SHP77 (cell line): ENCODE measurements at regions not wholly inside any gene's neighbourhood (a gene's known extent, or its start where the extent isn't known, plus 50 kb on each side); places are given as distances from the start of the nearest gene placed in this dataset.
"Not testable (repeated sequence)": the region's sequence is repeated elsewhere in the genome, so short reads cannot be mapped to it uniquely, and the experiment has no call there.

Experiments
- DNase-seq, 2 experiments: peaks; one replicate each; lab custom pipeline; 2025; lab: John Stamatoyannopoulos, UW

DNA sequence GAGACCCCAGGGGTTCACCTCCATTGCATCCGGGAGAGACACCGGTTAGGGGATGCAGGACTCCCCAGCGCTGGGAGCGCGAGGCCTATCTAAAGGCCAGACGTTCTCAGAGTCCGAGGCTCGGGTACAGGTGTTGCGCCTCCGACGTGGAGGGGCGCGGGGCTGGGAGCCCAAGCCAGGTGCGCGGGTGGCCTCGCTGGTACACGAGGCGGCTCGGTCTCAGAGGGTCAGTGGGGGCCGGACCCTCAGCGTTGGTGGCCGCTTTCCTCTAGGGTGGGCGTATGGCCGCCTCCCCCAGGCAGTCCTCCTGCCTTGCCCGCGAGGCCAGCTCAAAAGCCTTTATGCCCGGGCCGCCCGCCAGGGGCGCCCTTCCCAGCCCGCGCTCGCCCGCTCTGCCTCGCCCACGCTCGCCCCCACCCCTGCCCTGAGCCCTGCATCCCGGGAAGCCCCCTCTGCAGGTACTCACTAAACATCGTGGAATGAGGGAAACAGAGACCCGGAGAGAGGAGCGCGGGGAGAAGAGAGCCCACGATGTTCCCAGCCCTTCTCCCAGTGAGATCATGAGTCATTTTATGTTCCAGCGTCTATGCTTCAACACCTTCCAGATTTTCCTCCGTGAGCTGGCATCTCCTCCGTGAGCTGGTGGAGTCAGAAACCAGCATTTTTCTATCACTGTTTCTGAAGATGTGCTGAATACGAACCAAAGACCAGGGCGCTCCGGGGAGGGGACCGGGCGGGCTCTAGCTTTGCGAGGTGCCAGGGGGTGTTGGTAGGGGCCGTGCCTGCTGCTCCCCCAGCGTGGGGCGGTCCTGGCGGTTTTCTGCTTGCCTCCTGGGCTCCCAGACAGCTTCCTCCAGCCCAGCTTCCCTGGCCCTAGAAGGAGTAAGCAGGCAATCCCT lies 73.8 kb downstream of the DIO3 start:
- no peak for DNase-seq

DNA sequence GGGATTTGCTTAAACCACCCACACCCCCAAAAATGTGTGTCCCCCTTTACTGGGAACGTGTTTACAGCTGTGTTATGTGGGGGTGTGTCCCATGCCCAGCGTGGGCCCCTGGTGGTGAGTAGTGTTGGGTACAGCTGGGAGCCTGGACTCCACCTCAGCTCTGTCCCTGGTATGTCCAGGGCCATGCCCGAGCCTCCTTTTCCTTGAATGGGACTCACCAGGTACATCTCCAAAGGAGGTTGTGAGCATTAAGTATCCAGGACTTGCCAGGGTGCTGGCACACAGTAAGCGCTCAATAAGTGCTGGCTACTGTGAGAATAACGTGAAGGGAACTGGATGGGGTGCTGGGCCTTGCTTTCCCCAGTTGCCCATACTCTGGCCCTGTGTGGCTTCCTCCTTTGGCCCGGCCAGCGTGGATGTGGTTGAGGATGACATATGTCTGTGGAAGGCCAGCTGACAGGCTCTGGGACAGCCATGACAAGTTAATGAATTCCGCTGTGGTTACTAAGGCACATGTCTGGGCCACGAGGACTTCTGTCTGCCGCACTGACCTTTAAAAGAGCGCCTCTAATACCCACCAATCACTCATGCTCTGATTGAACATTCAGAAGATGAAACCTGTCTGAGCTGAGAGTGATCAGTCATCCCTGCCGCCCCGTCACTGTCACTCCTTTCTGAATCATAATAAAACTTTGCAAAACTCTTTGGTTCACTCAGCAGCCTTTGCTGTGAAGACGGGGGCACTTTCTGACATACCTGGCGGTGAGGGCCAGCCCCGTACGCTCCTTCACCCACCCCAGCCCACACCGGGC lies 74.7 kb downstream of the DIO3 start:
- DNase-seq = no peak

DNA sequence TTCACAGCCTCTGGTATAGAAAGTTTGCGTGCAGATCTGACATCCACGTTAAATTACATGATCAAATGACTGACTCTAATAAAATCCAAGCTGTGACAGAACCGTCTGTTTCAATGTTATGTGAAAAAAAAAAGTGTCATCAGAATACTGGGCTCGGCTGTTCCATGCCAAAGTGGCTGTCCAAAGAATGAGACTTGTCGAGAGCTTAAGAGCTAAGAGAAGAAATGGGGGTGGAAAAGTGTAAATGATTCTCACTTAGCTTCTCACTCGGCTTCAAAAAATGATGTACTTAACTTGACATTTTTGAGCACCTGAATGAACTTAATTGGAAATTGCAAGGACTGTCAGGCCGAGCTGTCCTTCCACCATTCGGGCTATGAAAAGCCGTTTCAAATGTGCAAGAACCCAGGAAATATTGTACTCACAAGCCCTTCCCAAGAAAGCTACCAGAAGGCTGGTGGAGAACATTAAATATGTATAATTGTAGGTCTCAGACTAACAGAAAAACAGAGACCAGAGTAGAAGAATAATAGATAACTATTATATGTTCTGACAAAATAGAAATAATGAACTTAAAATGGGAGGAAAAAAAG lies 78.0 kb downstream of the DIO3 start:
- no peak for DNase-seq

DNA sequence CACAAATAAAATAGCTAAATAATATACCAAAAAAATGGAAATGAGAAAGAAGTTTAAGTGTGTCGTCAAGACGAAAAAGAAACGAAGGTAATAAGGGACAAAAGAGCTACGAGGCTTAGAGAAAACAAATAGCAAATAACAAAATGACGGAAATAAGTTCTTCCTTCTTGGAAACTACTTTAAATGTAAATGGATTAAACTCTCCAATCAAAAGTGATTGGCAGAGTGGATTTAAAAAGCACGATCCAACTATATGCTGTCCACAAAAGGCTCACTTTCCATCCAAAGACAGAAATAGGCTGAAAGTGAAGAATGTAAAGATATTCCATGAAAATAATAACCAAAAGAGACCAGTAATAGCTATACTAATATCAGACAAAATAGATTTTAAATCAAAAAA lies 82.4 kb downstream of the DIO3 start:
- no peak for DNase-seq

DNA sequence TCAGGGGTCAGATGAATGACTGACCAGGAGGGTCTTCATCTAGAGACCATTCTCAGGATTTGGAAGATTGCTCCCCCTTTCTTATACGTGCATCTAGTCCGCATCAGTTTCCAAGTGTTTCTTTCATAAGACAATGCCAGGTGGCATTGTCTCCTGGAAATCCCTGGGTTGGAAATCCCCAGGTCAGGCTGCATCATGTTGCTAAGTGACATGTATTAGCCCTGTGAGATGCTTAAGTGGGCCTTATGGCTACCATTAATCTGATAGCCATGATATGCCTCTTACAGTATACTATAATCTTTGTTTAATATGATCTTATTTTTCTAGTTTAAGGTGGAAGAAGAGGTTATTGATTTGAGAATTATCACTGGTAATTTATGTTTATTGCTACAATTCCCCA lies 92.8 kb downstream of the DIO3 start:
- DNase-seq = no peak

DNA sequence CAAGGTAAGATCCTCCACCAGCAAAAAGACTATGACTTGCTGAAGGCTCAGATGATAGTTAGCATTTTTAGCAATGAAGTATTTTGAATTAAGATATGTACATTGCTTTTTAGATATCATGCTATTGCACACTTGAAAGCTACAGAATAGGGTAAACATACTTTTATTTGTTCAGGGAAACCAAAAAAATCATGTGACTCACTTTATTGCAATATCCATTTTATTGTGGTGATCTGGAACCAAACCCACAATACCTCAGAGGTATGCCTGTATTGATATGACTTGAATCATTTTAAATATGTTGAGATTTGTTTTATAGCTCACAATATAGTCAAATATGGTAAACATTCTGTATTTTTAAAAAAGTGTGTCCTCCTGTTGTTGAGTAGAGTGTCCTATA lies 96.1 kb downstream of the DIO3 start:
- DNase-seq = no peak

DNA sequence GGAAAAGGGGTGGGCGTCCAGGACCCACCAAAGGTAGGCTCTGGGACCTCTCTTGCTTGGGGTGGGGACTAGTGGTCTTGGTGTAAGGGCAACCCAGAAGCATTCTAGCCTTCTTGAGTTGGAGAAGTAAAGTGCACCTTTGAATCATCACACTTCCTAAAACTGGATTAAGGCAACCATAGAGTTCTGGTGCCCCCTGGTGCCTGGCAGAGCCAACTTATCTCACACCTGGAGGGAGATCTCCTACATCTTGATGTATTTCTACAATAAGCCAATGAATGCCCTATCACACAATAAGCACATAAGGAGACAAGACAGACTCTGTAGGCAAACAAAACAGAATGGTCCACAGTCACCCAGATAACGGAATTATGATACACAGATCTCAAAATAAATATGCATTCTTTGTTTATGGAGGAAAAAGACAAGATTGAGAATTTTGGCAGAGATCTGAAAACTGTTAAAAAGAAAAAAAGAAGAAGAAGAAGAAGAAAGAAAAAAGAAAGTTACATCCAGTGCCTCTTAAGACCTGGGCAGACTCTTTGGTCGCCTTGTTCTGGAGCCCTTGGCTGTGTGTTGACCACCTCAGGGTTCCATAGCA lies 95.9 kb upstream of the PPP2R5C start:
- DNase-seq = peak; percentile 28 to 57

DNA sequence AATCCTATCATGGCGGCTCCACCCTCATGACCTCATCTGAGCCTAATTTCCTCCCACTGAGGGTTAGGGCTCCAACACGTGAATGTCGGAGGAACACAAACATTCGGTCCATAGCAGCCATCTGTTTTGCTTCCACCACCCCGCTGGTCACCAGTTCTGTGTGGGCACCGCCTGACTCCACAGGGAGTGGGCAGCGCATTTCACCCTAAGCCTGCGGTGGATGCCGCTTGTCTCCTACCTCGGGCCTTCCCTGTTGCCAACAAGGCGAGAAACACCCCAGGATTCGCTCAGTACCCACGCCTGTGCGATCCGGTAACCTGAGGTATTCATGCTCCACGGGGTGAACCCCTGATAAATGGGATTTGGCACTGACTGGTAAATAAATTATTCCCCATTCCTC lies 95.2 kb upstream of the PPP2R5C start:
- DNase-seq = no peak

DNA sequence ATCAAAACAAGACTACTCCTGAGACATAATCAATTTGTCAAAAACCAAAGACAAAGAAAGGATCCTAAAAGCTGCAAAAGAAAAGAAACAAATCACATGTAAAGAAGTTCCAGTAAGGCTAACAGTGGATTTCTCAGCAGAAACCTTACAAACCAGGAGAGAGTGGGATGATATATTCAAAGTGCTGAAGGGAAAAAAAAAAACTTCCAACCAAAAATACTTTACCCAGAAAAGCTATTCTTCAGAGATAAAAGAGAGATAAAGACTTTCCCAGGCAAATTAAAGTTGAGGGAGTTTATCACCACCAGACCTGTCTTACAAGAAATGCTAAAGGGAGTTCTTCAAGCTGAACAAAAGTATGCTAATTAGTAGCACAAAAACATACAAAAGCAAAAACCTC lies 91.9 kb upstream of the PPP2R5C start:
- DNase-seq = no peak

DNA sequence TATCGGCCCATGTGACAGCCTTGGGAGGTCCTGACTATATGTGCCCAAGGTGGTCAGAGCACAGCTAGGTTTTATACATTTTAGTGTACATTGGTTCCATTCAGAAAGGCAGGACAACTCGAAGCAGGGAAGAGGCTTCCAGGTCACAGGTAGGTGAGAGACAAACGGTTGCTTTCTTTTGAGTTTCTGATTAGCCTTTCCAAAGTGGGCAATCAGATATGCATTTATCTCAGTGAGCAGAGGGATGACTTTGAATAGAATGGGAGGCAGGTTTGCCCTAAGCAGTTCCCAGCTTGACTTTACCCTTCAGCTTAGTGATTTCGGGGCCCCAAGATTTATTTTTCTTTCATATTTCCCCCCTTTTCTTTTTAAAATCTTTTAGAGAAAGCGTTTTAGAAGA lies 87.6 kb upstream of the PPP2R5C start:
- no peak for DNase-seq

DNA sequence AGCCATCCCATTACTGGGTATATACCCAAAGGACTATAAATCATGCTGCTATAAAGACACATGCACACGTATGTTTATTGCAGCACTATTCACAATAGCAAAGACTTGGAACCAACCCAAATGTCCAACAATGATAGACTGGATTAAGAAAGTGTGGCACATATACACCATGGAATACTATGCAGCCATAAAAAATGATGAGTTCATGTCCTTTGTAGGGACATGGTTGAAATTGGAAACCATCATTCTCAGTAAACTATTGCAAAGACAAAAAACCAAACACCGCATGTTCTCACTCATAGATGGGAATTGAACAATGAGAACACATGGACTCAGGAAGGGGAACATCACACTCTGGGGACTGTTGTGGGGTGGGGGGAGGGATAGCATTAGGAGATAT lies 85.7 kb upstream of the PPP2R5C start:
- DNase-seq = not testable (repeated sequence)

DNA sequence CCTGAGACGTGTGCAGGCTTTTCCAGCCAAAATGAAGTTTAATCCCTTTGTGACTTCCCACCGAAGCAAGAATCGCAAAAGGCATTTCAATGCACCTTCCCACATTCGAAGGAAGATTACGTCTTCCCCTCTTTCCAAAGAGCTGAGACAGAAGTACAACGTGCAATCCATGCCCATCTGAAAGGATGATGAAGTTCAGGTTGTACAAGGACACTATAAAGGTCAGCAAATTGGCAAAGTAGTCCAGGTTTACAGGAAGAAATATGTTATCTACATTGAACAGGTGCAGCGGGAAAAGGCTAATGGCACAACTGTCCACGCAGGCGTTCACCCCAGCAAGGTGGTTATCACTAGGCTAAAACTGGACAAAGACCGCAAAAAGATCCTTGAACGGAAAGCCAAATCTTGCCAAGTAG lies 83.6 kb upstream of the PPP2R5C start:
- DNase-seq = not testable (repeated sequence)

DNA sequence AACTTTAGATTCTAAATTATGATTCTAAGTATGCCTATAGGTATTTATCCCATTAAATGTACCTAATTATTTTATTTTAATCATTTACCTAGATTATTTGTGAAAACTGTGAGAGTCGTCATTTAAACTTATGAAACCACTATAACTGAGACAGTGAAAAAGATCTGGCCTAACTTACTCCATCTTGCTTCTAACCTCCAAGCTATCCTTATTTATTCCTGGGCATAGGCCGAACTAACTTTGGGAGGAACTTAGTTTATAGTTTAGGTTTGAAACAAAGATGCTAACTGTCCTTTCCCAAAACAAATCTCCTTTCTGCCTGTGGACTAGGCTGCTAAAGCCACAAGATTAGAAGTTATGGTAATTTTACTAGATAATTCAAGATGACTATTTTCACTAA lies 79.7 kb upstream of the PPP2R5C start:
- no peak for DNase-seq

DNA sequence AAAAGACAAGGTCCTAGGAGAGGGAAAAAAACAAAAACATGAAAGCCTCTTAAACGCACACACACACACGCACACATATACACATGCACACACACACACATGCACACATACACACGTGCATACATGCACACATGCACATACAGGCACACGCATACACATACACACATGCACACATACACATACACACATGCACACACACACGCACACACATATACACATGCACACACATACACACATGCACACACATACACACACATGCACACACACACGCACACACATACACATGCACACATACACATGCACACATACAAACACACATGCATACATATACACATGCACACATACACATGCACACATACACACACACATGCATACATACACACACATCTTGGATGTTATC lies 78.1 kb upstream of the PPP2R5C start:
- no peak for DNase-seq

DNA sequence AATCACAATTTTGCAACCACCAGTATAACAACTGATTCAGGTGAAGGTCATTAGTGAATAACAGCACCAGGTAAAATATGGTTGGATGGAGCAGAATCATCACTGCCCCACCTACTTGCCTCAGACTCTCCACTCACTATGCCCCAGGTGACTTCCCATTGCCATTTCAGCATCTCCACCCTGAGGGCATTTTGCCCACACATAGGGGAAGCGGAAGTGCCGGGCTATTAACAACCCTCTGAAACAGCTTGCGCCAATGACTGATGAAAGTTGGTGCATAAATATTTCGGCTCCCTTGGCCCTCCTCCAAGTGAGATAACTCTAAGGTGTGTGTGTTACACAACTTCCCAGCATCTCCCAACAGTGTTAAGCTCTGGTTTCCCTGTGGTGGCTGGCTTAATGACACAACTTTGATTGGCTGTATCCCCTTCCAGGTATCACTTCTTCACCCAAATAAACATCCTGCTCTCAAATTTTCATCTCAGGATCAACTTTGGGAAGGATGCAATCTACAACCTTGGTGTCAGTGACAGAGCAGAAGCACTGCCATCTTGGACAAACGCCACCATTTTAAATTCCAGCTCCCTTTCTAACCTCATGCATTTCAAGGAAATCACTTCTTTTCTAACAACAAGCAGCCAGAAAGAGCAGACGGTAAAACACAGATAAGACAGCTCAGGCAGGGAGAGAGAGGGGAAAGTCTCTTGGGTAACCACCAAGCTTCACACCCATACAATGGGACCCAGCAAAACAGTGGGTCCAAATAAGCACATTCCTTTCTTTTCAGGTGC lies 73.6 kb upstream of the PPP2R5C start:
- DNase-seq = no peak

DNA sequence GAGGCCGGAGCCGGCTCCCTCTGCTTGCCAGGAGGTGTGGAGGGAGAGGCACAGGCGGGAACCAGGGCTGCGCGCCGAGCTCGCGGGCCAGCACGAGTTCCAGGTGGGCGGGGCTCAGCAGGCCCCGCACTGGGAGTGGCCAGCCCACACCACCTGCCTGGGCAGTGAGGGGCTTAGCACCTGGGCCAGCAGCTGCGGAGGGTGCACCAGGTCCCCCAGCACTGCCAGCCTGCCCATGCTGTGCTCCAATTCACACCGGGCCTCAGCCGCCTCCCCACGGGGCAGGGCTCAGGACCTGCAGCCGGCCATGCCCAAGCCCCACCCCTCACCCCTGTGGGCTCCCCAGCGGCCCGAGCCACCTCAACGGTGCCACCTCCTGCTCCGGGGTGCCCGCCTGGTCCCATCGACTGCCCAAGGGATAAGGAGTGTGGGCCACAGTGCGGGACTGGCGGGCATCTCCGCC lies 72.4 kb upstream of the PPP2R5C start:
- DNase-seq = no peak

DNA sequence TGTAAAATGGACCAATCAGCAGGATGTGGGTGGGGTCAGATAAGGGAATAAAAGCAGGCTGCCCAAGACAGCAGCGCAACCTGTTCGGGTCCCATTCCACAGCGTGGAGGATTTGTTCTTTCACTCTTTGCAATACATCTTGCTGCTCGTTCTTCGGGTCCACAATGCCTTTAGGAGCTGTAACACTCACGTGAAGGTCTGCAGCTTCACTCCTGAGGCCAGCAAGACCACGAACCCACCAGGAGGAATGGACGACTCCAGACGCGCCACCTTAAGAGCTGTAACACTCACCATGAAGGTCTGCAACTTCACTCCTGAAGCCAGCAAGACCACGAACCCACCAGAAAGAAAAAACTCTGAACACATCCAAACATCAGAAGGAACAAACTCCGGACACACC lies 71.5 kb upstream of the PPP2R5C start:
- not testable (repeated sequence) for DNase-seq

DNA sequence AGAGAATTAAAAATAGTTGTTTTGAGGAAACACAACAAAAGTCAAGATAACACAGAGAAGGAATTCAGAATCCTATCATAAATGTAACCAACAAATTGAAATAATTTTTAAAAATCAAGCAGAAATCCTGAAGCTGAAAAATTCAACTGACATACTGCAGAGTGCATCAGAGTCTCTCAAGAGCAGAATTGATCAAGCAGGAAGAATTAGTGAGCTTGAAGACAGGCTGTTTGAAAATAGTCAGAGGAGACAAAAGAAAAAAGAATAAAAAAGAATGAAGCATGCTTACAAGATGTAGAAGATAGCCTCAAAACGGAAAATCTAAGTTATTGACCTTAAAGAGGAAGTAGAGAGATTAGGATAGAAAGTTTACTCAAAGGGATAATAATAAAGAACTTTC lies 65.8 kb upstream of the PPP2R5C start:
- no peak for DNase-seq

DNA sequence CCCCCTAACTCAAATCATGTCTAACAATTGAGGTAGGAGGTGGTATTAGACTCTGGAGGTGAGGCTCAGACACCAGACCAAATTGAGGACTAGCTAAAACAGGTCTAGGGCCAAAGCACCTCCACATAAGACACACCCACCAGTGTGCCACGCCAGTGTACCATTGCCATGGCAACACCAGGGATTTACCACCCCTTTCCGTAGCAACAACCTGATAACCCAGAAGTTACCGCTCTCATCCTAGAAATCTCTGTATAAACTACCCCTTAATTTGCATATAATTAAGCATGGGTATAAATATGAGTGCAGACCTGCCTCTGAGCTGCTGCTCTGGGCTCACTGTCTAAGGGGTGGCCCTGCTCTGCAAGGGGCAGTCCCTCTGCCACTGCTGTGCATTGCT lies 57.4 kb upstream of the PPP2R5C start:
- no peak for DNase-seq

DNA sequence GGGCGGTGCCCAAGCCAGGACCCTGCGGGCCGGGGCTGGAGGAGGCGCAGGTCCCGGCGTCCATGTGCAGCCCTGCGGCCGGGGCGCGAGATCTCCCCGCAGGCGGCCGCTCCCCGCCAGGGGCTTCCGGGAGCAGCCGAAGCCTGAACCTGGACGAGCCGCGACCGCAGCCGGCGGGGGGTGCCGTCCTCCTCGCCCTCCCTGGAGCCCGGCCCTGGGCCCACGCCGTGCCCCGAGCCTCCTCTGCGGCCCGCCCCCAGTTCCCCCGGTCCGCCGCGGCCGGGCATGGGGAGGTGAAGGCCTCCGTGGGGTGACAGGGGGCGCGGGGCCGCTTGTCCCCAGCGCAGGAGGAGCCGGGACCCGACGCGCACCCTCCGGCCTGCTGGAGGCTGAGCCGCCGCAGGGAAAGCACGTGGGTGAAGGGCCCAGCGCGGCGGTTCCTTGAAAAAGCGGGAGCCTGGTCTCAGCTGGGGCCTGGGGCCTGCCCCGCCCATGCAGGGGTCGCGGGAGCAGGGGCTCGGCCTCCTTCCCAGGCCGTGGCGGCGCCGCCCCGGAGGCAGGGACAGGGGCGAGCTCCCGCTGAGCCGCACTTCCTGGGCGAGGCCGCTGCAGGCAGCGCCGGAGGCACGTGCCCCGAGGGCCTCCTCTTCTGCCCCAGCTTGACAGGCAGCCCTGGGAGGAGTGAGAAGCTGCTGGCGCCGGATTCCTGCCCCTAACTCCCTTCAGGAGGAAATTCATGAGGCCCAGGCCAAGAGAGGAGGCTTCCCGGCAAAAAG lies 55.6 kb upstream of the PPP2R5C start:
- DNase-seq = no peak
